BE2C (cell line): ENCODE measurements at regions not wholly inside any gene's neighbourhood (a gene's known extent, or its start where the extent isn't known, plus 50 kb on each side); places are given as distances from the start of the nearest gene placed in this dataset.

Experiments
- DNase-seq: peaks from one replicate; pipeline ENCODE4 v3.0.0-alpha.2; 2020
- H3K27me3 ChIP-seq: fragments of 250-450 bp; sonication (Bioruptor Pico); 2 replicates; pipeline ENCODE4 v1.5.1; 2020; ENCODE audit warnings: mild to moderate bottlenecking
- H3K36me3 ChIP-seq: fragments of 250-450 bp; sonication (Bioruptor Pico); 2 replicates; pipeline ENCODE4 v1.5.1; 2020; ENCODE audit warnings: mild to moderate bottlenecking
- H3K4me1 ChIP-seq: fragments of 250-450 bp; sonication (Bioruptor Pico); 2 replicates; pipeline ENCODE4 v1.5.1; 2020
- H3K4me3 ChIP-seq: 2 replicates; pipeline ENCODE4 v1.5.1; 2011; ENCODE audit warnings: low read depth, low read length
- H3K9me3 ChIP-seq: fragments of 250-450 bp; sonication (Bioruptor Pico); 2 replicates; pipeline ENCODE4 v1.5.1; 2020
- CTCF ChIP-seq: IDR thresholded peaks from 2 replicates; pipeline ENCODE4 v1.5.1; 2012; ENCODE audit warnings: mild to moderate bottlenecking, low read depth, low read length

- TF ChIP-seq CTCF, result no peak
- DNase-seq, result no peak
These were observed 401.6 kb downstream of the EPHA4 start for GRCh38 chr2:221170548-221170947.

GRCh38 chr2:221176667-221177066 is 395.4 kb downstream of the EPHA4 start:
- H3K4me3 ChIP-seq, result no peak overlapping the region
- DNase-seq, result no peak
- no peak for TF ChIP-seq CTCF
- H3K4me1 ChIP-seq, result no peaks in the 10 kb centered on the region
- no peaks in the 10 kb centered on the region for H3K27me3 ChIP-seq
- H3K9me3 ChIP-seq, result no peaks in the 10 kb centered on the region
- no peaks in the 10 kb centered on the region for H3K36me3 ChIP-seq

More at GRCh38 chr2:221170548-221170947, 401.6 kb downstream of the EPHA4 start:
- H3K27me3 ChIP-seq, result no peaks in the 10 kb centered on the region
- no peaks in the 10 kb centered on the region for H3K36me3 ChIP-seq
- no peak overlapping the region for H3K4me3 ChIP-seq
- H3K9me3 ChIP-seq, result no peaks in the 10 kb centered on the region
- no peaks in the 10 kb centered on the region for H3K4me1 ChIP-seq

GRCh38 chr2:221178139-221178538 is 394.0 kb downstream of the EPHA4 start:
- no peak for TF ChIP-seq CTCF
- Histone ChIP-seq H3K4me1 (no peaks in the 10 kb centered on the region), H3K9me3 (no peaks in the 10 kb centered on the region), H3K4me3 (no peak overlapping the region), H3K27me3 (no peaks in the 10 kb centered on the region), H3K36me3 (no peaks in the 10 kb centered on the region)
- no peak for DNase-seq

- Histone ChIP-seq H3K4me1 (no peaks in the 10 kb centered on the region), H3K9me3 (no peaks in the 10 kb centered on the region), H3K36me3 (no peaks in the 10 kb centered on the region), H3K27me3 (no peaks in the 10 kb centered on the region), H3K4me3 (no peak overlapping the region)
- no peak for TF ChIP-seq CTCF
- no peak for DNase-seq
These were observed 385.2 kb downstream of the EPHA4 start for GRCh38 chr2:221186873-221187272.

GRCh38 chr2:221189431-221190067 is 382.6 kb downstream of the EPHA4 start:
- DNase-seq, result no peak
- Histone ChIP-seq H3K36me3 (no peaks in the 10 kb centered on the region), H3K4me1 (no peaks in the 10 kb centered on the region), H3K27me3 (no peaks in the 10 kb centered on the region), H3K4me3 (no peak overlapping the region), H3K9me3 (no peaks in the 10 kb centered on the region)
- no peak for TF ChIP-seq CTCF

GRCh38 chr2:221195829-221196228 is 376.3 kb downstream of the EPHA4 start:
- H3K36me3 ChIP-seq, result no peaks in the 10 kb centered on the region
- no peak for DNase-seq
- H3K27me3 ChIP-seq, result no peaks in the 10 kb centered on the region
- no peak for TF ChIP-seq CTCF
- no peak overlapping the region for H3K4me3 ChIP-seq
- no peaks in the 10 kb centered on the region for H3K4me1 ChIP-seq
- H3K9me3 ChIP-seq, result no peaks in the 10 kb centered on the region
